WTC11 (cell line): ENCODE measurements at regions not wholly inside any gene's neighbourhood (a gene's known extent, or its start where the extent isn't known, plus 50 kb on each side); places are given as distances from the start of the nearest gene placed in this dataset.

Experiments used
- ATAC-seq: fragments of 200-7000 bp; cut with Tn5 transposase; 2 replicates; pipeline ENCODE4 v1.10.0; 2021; ENCODE audit warnings: mild to moderate bottlenecking, moderate library complexity
- CTCF ChIA-PET: fragments of 300-600 bp; sonication (Branson Sonifier 250); formaldehyde crosslinking; loops from one replicate; lab custom pipeline; 2021; ENCODE audit warnings: antibody characterized with exemption; lab: Charles Lee
- POLR2A ChIA-PET: fragments of 350-600 bp; sonication (Branson Sonifier 250); formaldehyde crosslinking; loops from one replicate; lab custom pipeline; 2021; ENCODE audit warnings: antibody characterized with exemption; lab: Charles Lee
- DNase-seq: peaks from one replicate; pipeline ENCODE4 v3.0.0; 2021; ENCODE audit warnings: low spot score
- H3K27ac Mint-ChIP-seq: 2 replicates; pipeline ENCODE4 v1.8.0; 2021; ENCODE audit warnings: mixed read lengths
- H3K27me3 Mint-ChIP-seq: 2 replicates; pipeline ENCODE4 v1.8.0; 2021; ENCODE audit warnings: low read depth, mild to moderate bottlenecking, moderate library complexity, mixed read lengths
- H3K36me3 Mint-ChIP-seq: 2 replicates; pipeline ENCODE4 v1.8.0; 2021; ENCODE audit warnings: mixed read lengths
- H3K4me1 Mint-ChIP-seq: 2 replicates; pipeline ENCODE4 v1.8.0; 2022; ENCODE audit warnings: mixed read lengths
- H3K4me3 Mint-ChIP-seq: 2 replicates; pipeline ENCODE4 v1.8.0; 2021; ENCODE audit warnings: mild to moderate bottlenecking, moderate library complexity, mixed read lengths
- H3K9me3 Mint-ChIP-seq: 2 replicates; pipeline ENCODE4 v1.8.0; 2021; ENCODE audit warnings: mixed read lengths
- CREM ChIP-seq: sonication (generic); formaldehyde crosslinking; IDR thresholded peaks from 2 replicates; pipeline ENCODE4 v1.8.1; 2022; ENCODE audit warnings: mild to moderate bottlenecking, missing genetic modification reagents, moderate library complexity
- EMX1 ChIP-seq: fragments of 250-450 bp; sonication (Bioruptor Pico); IDR thresholded peaks from 2 replicates; pipeline ENCODE4 v1.8.0; 2021; ENCODE audit warnings: mild to moderate bottlenecking
- ETV6 ChIP-seq: sonication (generic); formaldehyde crosslinking; IDR thresholded peaks from 2 replicates; pipeline ENCODE4 v1.8.1; 2022; ENCODE audit warnings: mild to moderate bottlenecking, missing genetic modification reagents
- FOXP1 ChIP-seq: sonication (generic); formaldehyde crosslinking; IDR thresholded peaks from 2 replicates; pipeline ENCODE4 v1.8.0; 2022; ENCODE audit warnings: missing genetic modification reagents, mild to moderate bottlenecking, moderate library complexity, borderline replicate concordance
- GABPB1 ChIP-seq: sonication (generic); formaldehyde crosslinking; IDR thresholded peaks from 2 replicates; pipeline ENCODE4 v1.8.1; 2023; ENCODE audit warnings: mild to moderate bottlenecking, missing genetic modification reagents
- GRHL2 ChIP-seq: fragments of 250-450 bp; sonication (Bioruptor Pico); IDR thresholded peaks from 2 replicates; pipeline ENCODE4 v1.8.0; 2022; ENCODE audit warnings: mild to moderate bottlenecking, moderate library complexity; ENCODE audit not compliant: insufficient replicate concordance, severe bottlenecking
- HMGA2 ChIP-seq: fragments of 250-450 bp; sonication (Bioruptor Pico); IDR thresholded peaks from 2 replicates; pipeline ENCODE4 v1.4.0; 2021; ENCODE audit warnings: mild to moderate bottlenecking, moderate library complexity
- MXD4 ChIP-seq: fragments of 250-450 bp; sonication (Bioruptor Pico); IDR thresholded peaks from 2 replicates; pipeline ENCODE4 v1.8.0; 2021; ENCODE audit warnings: mild to moderate bottlenecking, moderate library complexity, borderline replicate concordance
- NFE2L1 ChIP-seq: sonication (generic); formaldehyde crosslinking; IDR thresholded peaks from 2 replicates; pipeline ENCODE4 v1.8.1; 2023; ENCODE audit warnings: missing genetic modification reagents
- NR2C2 ChIP-seq: sonication (generic); formaldehyde crosslinking; IDR thresholded peaks from 2 replicates; pipeline ENCODE4 v1.8.0; 2022; ENCODE audit warnings: mild to moderate bottlenecking, missing genetic modification reagents
- SP1 ChIP-seq: sonication (generic); formaldehyde crosslinking; conservative IDR thresholded peaks from 2 replicates; pipeline ENCODE4 v1.8.1; 2022; ENCODE audit warnings: missing genetic modification reagents
- TCF7 ChIP-seq: sonication (generic); formaldehyde crosslinking; IDR thresholded peaks from 2 replicates; pipeline ENCODE4 v1.8.0; 2022; ENCODE audit warnings: mild to moderate bottlenecking, low read depth, missing genetic modification reagents, moderate library complexity
- TF ChIP-seq, protein P1 (sequence below): sonication (generic); formaldehyde crosslinking; IDR thresholded peaks from 2 replicates; pipeline ENCODE4 v1.8.0; 2023; ENCODE audit warnings: missing genetic modification reagents, mild to moderate bottlenecking, borderline replicate concordance
- TF ChIP-seq, protein P2 (sequence below): fragments of 250-450 bp; sonication (Bioruptor Pico); IDR thresholded peaks from 2 replicates; pipeline ENCODE4 v1.8.0; 2021; ENCODE audit warnings: mild to moderate bottlenecking
- TF ChIP-seq, protein P3 (sequence below): fragments of 250-450 bp; sonication (Bioruptor Pico); IDR thresholded peaks from 2 replicates; pipeline ENCODE4 v1.9.0; 2021; ENCODE audit warnings: moderate library complexity, mild to moderate bottlenecking, inconsistent platforms, borderline replicate concordance
- TF ChIP-seq, protein P4 (sequence below): sonication (generic); formaldehyde crosslinking; IDR thresholded peaks from 2 replicates; pipeline ENCODE4 v1.8.0; 2023; ENCODE audit warnings: mild to moderate bottlenecking, missing genetic modification reagents
- TF ChIP-seq, protein P5 (sequence below): sonication (generic); formaldehyde crosslinking; IDR thresholded peaks from 2 replicates; pipeline ENCODE4 v1.8.1; 2022; ENCODE audit warnings: mild to moderate bottlenecking, moderate library complexity, missing genetic modification reagents
- TF ChIP-seq, protein P6 (sequence below): sonication (generic); formaldehyde crosslinking; IDR thresholded peaks from 2 replicates; pipeline ENCODE4 v1.8.1; 2022; ENCODE audit warnings: low read depth, missing genetic modification reagents, borderline replicate concordance

DNA sequence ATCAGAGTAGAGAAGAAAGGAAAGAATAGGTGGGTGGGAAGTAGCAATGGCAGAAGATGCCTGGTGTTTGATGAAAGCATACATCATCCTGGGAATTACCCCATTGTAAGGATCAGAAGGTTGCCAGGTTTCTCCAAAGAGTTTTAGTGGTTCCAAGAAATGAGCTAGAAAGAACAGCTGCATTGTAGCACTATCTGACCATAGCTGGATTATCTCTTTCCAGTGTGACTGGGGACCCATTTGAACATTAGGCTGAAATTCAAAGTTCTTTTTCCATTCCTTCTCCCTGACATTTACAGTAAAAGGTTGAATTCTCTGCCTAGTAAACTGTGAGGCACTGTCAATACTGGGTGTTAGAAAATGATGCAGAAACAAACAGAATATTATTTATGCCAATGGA, 244.4 kb downstream of the GALC start:
- TF ChIP-seq NFE2L1 (no peak), TCF7 (CRISPR knock-in tag) (no peak), SP1 (CRISPR knock-in tag) (no peak), EMX1 (no peak), ETV6 (no peak), GRHL2 (no peak), NR2C2 (CRISPR knock-in tag) (no peak), CREM (CRISPR knock-in tag) (no peak), GABPB1 (CRISPR knock-in tag) (no peak), MXD4 (CRISPR knock-in tag) (no peak), HMGA2 (CRISPR knock-in tag) (no peak), FOXP1 (CRISPR knock-in tag) (no peak)
- TF ChIP-seq, protein P1, sequence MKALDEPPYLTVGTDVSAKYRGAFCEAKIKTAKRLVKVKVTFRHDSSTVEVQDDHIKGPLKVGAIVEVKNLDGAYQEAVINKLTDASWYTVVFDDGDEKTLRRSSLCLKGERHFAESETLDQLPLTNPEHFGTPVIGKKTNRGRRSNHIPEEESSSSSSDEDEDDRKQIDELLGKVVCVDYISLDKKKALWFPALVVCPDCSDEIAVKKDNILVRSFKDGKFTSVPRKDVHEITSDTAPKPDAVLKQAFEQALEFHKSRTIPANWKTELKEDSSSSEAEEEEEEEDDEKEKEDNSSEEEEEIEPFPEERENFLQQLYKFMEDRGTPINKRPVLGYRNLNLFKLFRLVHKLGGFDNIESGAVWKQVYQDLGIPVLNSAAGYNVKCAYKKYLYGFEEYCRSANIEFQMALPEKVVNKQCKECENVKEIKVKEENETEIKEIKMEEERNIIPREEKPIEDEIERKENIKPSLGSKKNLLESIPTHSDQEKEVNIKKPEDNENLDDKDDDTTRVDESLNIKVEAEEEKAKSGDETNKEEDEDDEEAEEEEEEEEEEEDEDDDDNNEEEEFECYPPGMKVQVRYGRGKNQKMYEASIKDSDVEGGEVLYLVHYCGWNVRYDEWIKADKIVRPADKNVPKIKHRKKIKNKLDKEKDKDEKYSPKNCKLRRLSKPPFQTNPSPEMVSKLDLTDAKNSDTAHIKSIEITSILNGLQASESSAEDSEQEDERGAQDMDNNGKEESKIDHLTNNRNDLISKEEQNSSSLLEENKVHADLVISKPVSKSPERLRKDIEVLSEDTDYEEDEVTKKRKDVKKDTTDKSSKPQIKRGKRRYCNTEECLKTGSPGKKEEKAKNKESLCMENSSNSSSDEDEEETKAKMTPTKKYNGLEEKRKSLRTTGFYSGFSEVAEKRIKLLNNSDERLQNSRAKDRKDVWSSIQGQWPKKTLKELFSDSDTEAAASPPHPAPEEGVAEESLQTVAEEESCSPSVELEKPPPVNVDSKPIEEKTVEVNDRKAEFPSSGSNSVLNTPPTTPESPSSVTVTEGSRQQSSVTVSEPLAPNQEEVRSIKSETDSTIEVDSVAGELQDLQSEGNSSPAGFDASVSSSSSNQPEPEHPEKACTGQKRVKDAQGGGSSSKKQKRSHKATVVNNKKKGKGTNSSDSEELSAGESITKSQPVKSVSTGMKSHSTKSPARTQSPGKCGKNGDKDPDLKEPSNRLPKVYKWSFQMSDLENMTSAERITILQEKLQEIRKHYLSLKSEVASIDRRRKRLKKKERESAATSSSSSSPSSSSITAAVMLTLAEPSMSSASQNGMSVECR (CRISPR knock-in tag) = no peak
- TF ChIP-seq, protein P2, sequence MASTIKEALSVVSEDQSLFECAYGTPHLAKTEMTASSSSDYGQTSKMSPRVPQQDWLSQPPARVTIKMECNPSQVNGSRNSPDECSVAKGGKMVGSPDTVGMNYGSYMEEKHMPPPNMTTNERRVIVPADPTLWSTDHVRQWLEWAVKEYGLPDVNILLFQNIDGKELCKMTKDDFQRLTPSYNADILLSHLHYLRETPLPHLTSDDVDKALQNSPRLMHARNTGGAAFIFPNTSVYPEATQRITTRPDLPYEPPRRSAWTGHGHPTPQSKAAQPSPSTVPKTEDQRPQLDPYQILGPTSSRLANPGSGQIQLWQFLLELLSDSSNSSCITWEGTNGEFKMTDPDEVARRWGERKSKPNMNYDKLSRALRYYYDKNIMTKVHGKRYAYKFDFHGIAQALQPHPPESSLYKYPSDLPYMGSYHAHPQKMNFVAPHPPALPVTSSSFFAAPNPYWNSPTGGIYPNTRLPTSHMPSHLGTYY = no peak
- TF ChIP-seq, protein P3, sequence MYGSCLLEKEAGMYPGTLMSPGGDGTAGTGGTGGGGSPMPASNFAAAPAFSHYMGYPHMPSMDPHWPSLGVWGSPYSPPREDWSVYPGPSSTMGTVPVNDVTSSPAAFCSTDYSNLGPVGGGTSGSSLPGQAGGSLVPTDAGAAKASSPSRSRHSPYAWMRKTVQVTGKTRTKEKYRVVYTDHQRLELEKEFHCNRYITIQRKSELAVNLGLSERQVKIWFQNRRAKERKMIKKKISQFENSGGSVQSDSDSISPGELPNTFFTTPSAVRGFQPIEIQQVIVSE = no peak
- TF ChIP-seq, protein P4, sequence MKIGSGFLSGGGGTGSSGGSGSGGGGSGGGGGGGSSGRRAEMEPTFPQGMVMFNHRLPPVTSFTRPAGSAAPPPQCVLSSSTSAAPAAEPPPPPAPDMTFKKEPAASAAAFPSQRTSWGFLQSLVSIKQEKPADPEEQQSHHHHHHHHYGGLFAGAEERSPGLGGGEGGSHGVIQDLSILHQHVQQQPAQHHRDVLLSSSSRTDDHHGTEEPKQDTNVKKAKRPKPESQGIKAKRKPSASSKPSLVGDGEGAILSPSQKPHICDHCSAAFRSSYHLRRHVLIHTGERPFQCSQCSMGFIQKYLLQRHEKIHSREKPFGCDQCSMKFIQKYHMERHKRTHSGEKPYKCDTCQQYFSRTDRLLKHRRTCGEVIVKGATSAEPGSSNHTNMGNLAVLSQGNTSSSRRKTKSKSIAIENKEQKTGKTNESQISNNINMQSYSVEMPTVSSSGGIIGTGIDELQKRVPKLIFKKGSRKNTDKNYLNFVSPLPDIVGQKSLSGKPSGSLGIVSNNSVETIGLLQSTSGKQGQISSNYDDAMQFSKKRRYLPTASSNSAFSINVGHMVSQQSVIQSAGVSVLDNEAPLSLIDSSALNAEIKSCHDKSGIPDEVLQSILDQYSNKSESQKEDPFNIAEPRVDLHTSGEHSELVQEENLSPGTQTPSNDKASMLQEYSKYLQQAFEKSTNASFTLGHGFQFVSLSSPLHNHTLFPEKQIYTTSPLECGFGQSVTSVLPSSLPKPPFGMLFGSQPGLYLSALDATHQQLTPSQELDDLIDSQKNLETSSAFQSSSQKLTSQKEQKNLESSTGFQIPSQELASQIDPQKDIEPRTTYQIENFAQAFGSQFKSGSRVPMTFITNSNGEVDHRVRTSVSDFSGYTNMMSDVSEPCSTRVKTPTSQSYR (CRISPR knock-in tag) = no peak
- TF ChIP-seq, protein P5, sequence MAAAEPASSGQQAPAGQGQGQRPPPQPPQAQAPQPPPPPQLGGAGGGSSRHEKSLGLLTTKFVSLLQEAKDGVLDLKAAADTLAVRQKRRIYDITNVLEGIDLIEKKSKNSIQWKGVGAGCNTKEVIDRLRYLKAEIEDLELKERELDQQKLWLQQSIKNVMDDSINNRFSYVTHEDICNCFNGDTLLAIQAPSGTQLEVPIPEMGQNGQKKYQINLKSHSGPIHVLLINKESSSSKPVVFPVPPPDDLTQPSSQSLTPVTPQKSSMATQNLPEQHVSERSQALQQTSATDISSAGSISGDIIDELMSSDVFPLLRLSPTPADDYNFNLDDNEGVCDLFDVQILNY (CRISPR knock-in tag) = no peak
- TF ChIP-seq, protein P6, sequence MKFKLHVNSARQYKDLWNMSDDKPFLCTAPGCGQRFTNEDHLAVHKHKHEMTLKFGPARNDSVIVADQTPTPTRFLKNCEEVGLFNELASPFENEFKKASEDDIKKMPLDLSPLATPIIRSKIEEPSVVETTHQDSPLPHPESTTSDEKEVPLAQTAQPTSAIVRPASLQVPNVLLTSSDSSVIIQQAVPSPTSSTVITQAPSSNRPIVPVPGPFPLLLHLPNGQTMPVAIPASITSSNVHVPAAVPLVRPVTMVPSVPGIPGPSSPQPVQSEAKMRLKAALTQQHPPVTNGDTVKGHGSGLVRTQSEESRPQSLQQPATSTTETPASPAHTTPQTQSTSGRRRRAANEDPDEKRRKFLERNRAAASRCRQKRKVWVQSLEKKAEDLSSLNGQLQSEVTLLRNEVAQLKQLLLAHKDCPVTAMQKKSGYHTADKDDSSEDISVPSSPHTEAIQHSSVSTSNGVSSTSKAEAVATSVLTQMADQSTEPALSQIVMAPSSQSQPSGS (CRISPR knock-in tag) = no peak
- H3K27ac Mint-ChIP-seq = no peak overlapping the region
- H3K4me1 Mint-ChIP-seq = 0 out of 2 replicates have a peak, but pooled peaks cover 3% of the 10 kb centered on the region
- DNase-seq (no peak), ATAC-seq (no peak)
- H3K36me3 Mint-ChIP-seq = no peaks in the 10 kb centered on the region
- no peak overlapping the region for H3K4me3 Mint-ChIP-seq
- H3K27me3 Mint-ChIP-seq = no peaks in the 10 kb centered on the region
- H3K9me3 Mint-ChIP-seq = no peaks in the 10 kb centered on the region
- POLR2A ChIA-PET = no interaction called here
- CTCF ChIA-PET = interaction anchor here (1.6 kb wide), 1 partner anchor 57 kb away, joined by 4 read pairs; no protein-coding TSS in a partner anchor
